ENCODE measurements at regions not wholly inside any gene's neighbourhood (a gene's known extent, or its start where the extent isn't known, plus 50 kb on each side); places are given as distances from the start of the nearest gene placed in this dataset.

DNA sequence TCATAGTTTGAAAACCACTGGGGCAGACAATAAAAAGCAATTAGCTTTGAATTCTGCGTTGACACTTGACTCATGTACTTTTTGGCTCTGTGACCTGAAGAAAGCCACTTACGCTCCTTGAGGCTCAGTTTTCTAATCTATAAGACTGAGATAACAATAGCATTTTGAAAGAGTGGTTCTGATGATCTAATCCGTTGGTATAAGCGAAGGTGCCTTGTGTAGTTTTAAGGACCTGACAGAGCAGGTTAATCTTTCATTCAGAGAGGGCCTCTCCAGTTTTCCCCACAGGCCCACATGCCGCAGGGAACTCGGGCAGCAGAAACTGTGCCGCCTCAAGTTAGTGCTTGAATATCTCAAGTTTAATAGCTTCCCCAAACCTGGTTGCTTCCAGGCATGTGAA, 306.0 kb upstream of the GBE1 start:
- no peak for DNase-seq

DNA sequence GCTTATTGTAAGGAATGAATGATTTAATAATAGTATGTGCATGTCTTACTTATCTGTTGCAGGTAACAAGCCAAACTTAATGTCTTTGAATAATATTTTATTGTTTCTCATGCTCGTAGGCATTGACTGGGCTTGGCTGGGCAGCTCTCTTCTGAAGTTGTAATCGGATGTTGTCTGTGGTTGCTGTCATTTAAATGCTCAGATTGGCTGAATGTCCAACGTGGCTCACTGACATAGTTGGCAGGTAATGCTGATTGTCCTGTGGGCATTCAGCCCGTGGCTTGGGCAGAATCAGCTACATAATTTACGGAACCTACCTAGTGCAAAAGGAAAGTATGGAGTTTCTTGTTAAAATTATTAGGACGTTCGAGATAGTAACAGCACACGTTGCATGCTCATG, 297.4 kb upstream of the GBE1 start:
- DNase-seq, result no peak

DNA sequence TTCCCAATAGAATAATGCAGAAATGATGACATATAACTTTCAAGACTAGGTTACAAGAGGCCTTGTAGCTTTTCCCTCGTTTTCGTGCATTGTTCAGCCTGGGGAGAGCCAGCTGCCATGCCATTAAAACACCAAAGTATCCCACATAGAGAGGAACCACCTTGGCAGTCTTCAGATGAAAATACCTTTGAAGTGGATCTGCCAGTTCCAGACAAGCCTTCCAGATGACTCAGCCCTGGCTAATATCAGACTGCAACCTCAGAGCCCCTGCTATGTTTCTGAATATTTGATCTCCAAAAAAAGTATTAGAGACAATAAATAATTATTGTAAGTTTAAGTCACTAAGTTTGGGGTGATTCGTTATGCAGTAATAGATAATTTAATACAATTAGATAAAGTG, 294.3 kb upstream of the GBE1 start:
- DNase-seq, result no peak

DNA sequence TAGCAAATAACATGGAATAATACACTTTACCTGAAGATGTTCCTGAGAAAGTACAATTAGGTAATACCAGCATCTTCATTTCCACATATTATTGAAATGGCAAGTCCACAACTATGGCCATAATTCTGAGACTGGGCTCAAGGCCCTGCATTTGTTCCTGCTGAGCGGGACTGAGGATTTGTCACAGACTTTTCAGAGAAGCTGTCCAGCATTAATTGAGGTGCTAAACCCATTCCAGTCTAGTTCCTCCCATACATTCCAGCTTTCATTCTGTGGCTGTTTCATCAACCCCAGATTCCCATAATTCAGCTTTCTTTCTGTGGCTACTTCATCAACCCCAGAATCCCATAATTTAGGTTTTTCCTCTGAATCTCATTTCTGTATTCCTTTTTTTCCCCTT, 293.4 kb upstream of the GBE1 start:
- no peak for DNase-seq

DNA sequence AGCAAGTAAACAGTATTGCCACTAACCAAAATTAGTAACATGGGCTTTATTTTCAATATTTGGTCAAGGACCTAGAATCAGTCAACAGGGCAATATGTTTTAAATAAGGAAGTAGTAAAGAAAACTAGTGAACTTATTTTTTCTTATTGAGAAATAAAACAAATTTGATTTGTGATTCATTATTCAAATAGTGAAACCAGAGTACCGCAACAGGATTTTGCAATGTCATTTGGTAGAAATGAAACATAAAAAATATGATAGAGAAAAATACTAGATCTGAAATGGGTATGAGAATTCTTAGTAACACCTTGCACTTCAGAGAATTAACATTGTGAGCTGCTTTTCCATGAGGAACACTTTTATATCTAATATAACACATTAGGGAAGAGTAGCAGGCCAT, 291.8 kb upstream of the GBE1 start:
- DNase-seq, result no peak

DNA sequence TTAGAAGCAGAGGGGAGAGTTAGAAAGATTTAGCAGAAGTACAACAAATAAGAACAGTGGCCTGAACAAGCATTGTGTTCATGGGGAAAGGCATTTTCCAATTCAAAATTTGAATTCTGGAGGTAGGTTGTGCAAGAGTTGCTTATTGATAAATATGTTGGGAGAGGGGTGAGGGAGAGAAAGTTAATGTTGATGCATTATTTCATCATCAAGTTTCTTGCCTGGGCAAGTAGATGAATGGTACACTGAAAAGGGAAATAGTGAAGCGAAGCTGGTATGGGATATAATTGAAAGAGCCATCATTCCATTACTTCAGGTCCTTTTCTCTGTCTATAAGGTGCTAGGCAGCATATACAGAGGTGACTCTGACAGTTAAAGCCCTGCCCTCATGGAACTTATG, 288.9 kb upstream of the GBE1 start:
- no peak for DNase-seq

DNA sequence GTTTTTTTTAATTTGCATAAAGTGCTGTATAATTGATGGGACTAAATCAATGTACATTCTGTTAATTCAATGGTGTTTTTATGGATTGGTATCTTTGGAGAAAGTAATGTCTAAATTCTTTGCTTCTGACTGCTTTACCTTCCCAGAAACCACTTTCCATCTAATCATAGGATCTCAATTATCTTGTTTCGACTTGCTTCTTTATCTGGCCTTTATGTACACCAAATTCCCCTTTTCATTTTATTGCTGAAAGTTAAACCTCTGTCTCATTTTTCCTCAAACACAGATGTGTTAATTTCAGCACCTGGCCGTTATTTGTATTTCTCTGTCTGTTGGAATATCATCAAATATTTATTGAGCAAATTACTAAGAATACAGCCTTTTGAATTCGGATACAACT, 287.3 kb upstream of the GBE1 start:
- no peak for DNase-seq

DNA sequence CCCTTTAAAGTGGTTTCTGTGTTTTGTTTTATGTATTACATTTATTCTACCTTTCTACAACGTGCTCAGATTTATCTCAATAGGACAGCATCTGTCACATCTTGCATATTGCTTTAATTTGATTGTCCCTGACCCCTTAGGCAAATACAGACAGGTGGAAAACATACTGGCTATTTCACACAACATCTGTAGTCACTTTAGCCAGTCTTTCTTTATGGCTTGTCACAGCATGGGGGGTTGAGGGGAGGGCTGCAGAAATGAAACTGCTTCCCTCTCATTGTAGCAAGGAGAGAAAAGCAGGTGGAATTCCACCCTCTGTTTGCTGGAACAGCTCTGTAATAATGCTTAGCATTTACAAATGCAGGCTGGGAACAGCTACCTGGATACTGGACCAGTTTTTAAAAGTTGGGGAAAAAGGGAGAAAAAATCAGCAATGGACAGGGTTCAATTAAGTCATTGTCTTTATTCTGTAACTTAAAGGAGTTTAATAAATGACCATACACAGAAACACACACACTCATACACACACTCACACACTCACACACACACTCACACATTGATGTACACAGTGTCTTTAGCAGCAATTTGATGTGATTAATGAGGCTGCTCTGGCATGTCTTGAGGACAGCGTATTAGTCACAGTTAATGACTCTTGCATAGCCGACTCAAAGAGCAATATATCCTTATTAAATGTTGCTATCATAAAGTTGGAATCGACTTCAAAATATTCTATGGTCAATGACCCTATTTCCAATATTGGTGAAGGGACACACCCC, 283.7 kb upstream of the GBE1 start:
- DNase-seq, result no peak

DNA sequence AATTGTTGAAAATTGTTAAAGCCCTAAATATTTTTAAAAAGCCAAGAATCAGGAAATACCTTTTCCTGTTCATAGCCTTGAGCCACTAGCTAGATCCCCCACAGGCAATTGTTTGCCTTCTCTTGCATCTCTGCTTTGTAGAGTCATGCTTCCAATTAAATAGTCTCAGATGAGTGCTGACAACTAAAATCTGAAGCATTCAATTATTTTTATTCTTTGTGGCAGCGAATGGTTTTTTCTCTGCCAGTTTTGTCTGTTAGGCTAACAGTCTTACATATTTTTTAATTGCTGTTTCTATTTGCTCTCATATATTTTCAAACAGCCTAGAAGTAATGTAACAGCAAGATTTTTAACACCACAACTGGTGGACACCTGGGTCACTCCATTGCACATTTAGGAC, 277.1 kb upstream of the GBE1 start:
- no peak for DNase-seq

DNA sequence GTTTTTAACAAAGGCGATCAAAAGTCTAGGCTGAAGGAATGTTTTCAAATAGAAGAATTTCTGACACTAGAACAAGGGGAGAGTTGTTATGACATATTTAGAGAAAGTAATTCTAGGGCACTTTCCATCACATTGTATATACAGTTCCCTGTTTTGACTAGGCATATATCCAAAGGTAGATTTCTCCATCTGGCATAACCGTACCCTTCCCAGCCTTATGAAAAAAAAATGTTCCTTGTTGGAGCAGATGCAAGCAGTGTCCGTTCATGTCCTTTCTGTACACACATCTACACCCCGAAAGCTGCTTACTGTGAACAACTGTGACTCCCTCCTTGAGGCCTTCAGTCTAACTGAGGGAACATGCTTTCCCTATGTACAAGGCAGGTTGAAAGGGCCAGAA, 271.7 kb upstream of the GBE1 start:
- no peak for DNase-seq

DNA sequence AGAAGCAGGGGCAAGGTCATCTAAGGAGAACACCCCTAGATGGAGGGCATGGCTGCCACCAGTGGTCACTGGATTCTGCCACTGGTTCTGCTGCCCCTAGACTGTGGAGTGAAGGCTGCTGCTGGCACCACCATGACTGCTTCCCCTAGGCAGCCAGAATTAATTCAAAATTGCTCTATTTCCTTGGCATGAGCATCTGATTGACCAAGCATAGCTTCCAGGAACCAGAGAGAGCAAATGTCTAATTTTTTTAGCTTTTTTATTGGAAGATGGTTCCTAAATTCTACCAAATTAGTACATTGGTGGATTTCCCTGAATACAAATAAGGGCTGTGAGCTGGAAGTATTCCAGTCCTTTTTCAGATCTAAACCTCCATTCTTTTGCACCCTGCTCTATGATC, 270.2 kb upstream of the GBE1 start:
- no peak for DNase-seq

DNA sequence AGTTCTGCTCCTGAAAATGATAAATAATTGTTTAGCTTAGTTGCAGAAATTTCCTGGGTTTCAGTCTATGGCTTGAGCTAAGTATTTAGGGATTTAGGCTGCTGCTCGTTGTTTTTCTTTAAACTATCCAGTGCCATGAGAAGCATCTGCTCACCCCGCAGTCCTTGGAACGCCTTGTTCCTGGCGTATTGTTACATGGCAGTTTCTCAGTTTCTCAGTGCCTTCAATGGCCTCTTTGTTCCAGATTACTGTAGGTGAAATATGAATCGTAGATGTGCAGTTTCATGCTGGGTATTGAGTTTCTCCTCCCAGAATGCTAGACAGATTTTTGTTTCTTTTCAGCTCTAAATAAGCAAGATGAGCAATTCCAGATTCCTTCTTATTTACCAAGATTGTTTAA, 269.5 kb upstream of the GBE1 start:
- no peak for DNase-seq

DNA sequence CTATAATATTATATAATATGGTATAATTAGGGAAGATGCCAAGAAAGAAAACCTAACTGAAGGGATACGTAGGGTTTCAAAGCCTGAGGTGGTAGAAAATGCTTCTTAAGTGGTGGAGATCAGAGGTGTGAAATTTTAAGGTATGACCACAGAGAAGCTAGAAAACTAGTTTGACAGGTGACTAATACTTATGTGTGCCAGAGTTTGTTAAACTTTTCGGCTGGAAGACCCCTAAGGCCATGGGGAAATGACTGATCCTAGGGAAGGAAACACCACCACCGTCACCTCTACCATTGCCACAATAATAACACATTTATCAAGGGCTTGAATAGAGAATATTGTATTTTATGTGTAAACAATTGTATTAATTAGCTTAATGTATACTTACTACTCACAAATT, 261.4 kb upstream of the GBE1 start:
- no peak for DNase-seq

DNA sequence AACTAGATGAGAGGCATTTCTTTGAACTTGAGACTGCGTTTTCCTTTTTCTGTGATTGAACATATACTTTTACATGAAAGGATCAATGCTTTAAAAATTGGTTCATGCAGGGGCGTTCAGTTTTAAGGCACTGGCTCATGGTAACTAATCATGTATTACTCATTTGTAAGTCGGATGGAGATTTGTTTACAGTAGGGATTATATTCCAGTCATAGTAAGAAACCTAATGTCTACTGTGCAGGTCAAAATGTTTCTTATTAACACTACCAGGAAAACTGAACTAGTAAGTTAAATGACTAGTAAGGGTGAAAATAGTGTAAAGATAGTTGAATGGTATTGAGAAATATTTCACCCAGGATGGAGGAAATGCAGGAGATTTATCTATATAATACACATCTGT, 258.8 kb upstream of the GBE1 start:
- no peak for DNase-seq

DNA sequence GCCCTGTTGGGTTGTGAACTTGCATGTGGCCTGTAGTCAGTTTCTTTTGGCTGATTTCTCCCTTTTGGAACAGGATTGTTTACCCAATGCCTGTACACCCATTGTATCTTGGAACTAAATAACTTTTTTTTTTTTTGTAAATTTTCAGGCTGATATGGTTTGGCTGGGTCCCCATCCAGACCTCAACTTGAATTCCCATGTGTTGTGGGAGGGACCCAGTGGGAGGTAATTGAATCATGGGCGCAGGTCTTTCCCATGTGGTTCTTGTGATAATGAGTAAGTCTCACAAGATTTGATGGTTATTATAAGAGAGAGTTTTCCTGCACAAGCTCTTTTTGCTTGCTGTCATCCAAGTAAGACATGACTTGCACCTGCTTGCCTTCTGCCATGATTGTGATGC, 253.8 kb upstream of the GBE1 start:
- no peak for DNase-seq

DNA sequence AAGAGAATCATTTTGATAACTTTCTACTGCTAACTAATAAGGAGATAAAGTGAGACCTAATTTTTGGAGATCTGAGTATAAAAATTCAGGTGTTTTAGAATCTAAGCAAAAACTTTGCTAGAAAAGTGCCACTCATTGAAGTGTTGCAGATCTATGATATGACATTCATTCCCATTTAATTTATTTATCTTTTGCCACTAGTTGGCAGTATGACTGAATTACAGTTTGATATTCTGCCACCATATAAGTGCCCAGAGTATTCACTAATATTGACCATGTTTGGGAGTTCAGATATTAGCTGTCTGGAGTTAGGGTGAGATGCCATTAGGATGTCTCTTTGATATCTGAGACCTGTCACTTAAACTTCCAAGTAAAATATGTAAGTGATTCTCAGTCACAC, 251.3 kb upstream of the GBE1 start:
- DNase-seq, result no peak

DNA sequence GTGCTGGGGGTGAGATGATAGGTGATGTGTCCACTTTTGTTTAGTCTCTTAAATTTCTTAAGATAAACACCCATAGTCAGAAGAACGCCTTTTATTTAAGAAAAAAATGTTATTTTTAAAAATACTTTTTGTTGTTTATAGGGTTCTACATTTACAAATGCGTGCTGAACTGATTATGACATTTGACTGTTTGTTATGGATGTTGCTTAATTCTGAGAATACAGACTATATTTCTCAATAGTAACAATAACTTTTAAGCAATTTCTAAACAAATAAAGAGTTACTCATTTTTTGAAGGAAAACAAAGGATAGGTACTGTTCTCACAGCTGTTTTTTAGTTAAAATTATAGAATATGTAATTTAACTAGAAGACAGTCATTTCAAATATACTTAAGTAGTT, 249.9 kb upstream of the GBE1 start:
- no peak for DNase-seq

DNA sequence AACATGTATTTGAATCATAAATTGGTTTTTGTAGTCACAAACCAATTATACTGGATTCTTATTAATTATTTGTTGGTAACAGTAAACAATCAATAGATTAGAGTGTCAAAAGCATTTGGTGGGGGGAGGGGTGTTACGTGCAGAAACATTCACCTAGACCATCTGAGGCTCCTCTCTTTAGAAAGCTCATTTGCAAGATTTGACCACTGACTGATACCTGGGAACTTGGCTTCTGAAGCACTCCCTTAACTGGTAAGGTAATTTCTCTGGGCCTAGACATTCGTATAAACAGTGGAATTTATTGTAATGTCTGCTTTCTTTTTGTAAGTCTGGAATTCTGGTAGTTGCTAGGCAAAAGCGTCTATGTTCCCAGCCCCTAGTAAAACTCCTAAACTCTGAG, 243.8 kb upstream of the GBE1 start:
- no peak for DNase-seq

DNA sequence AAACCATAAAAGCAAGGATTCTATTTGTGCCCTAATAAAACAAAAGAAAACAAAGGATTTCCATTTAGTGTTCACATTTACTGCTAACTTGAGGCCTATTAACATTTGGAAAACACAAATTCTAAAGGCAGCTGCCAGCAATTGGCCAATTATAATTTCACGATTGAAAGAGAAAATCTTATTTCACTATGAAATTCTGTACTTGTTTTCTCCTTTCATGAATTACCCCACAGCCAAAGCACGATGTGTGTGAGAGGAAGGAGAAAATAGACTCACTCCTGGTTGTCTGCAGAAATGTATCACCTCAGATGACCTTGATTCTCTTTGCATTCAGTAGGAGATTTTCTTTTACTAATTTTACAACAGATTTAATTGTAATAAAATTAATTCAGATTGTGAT, 242.8 kb upstream of the GBE1 start:
- DNase-seq, result no peak

DNA sequence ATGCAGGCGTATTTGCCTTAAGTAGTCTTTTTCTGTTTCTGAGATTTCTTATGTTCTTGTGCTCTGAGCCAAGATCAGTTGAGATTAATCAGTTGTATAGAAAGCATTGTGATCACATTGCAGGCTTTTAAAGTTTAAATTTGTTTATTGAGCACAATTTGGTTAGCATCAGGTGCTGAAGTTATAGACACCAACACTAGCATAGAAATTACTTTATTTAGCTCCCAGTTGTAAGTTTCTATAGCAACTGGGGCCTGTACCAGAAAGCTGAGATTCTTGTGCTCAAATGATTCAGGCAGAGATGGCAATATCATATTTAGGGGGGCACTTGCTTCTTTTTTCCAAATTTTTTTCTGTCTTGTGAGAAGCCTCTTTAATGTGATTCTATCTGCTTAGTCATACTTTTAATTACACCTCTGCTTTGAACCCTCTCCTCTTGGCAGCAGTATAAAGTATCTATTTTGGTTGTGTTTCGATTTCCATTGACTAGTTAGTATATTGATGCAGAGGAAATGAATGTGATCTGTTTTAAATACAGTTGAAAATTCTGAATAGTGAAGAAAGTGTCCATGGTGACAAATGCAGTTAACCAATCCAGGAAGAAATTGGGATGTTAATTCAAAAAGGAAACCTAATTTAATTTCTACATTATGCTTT, 241.7 kb upstream of the GBE1 start:
- DNase-seq, result no peak

DNA sequence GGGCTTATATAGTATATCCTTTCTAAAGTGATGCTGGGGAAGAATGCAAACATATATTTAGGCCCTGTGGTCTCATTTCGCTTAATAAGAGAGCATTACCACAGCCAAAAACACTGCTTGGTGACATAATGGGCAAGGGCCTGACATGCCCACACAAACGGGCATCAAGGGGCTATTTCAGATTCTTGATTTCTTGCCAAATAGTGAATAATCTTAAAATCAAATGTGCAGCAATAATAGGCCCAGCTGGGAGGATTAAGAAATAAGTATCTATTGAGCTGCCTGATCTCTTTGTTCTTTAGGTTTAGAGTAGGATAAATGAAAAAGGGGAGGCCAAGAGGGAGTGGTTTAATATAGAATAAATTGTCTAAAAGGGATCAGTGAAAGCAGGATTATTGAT, 241.0 kb upstream of the GBE1 start:
- no peak for DNase-seq

DNA sequence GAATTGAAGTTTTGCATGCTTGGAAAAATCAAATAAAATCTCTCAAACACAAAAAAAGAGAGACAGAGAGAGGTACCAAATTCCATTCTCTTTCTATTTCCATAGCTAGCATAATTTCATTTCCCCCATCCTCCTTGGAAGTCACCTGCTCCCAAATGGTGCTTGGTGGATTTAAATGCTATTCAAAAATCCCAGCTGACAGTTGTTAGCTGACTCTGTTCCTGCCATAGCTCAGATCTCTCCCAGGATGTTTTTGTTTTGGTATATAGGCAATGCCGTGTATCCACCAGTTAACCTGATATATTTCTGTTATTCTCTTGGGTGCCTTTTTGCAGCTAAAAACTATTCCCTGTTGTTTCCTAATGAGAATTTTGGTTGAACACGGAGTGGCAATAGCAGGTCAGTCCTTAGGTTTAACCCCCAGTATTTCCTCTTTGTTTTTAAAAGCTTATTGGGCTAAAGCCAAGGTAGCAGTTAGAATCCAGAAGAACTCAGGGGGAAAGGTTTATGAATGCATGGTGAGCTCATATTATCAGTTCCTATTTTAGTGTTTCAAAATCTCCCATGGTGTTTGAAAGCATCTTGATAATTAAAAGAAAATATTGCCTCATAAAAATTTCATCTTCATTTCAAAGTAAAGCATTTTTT, 240.0 kb upstream of the GBE1 start:
- DNase-seq, result no peak

DNA sequence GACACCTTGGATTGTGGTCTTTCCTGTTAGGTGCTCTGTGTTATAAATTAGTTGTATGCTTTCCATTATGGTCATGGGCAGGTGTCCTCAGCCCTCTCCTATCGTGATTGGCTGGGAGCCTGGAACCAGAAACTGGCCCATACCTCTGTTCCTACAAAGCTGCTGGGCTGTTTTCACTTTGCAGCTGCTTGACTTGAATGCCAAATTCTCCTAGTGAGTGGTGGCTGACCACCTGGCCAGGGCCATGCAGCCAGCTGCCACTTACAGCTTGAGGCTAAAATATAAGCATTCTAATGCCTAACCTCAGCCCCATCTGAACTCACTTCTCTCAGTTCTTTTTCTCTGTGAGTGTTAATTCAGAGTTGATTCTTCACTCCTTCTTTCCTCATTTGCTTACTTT, 239.3 kb upstream of the GBE1 start:
- DNase-seq, result no peak

DNA sequence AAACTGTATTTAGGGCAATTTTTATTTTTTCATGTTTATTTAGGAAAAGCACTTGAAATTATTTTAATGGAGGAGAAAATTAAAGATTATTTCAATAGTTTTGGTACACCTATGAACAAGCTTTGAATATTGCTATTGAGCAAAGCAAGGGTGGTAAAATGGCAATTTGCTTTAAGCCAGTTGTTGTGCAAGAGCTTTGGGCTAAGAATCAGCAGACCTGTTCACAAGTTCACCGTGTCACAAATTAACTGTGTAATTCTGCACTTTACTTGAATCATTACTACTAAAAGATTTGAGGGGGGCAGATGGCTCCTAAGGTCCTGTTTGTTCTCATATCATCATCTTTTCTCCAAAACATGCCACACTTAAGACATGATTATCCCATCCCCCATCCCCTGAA, 238.9 kb upstream of the GBE1 start:
- no peak for DNase-seq

DNA sequence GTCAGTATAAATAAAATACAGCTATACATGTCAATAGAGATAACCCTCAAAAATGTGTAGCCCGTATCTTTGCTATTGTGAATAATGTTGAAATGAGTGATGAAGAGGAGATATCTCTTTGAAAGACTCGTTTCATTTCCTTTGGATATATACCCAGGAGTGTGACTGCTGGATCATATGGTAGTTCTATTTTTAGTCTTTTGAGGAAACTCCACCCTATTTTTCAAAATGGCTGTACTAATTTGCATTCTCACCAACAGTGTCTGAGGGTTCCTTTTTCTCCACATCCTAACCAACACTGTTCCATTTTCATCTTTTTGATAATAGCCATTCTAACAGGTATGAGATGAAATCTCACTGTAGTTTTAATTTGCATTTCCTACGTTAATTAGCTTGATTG, 237.5 kb upstream of the GBE1 start:
- no peak for DNase-seq

Measured in stimulated activated CD4-positive, alpha-beta T cell treated with anti-CD3 and anti-CD28 coated beads, Interleukin-2, amount 100 ng/mL, for 48 hours (primary cell).